Neuronal stem cell (in vitro differentiated cells): ENCODE measurements at regions not wholly inside any gene's neighbourhood (a gene's known extent, or its start where the extent isn't known, plus 50 kb on each side); places are given as distances from the start of the nearest gene placed in this dataset.

Experiments used
- DNase-seq: peaks from one replicate; pipeline ENCODE4 v3.0.0-alpha.2; 2013; ENCODE audit warnings: low spot score
- H2AFZ ChIP-seq: one replicate; pipeline ENCODE4 v1.6.1; 2013; ENCODE audit warnings: mild to moderate bottlenecking, low read length, inconsistent platforms
- H2AK5ac ChIP-seq: 2 replicates; pipeline ENCODE4 v1.6.1; 2013; ENCODE audit warnings: low read depth, mild to moderate bottlenecking, inconsistent platforms, low read length, moderate library complexity, mixed read lengths
- H2BK120ac ChIP-seq: 2 replicates; pipeline ENCODE4 v1.6.1; 2013; ENCODE audit warnings: low read depth, mild to moderate bottlenecking, inconsistent platforms, low read length, moderate library complexity, mixed read lengths
- H2BK12ac ChIP-seq: one replicate; pipeline ENCODE4 v1.6.1; 2013; ENCODE audit warnings: low read length, inconsistent platforms
- H2BK15ac ChIP-seq: 2 replicates; pipeline ENCODE4 v1.6.1; 2013; ENCODE audit warnings: mild to moderate bottlenecking, low read length, inconsistent platforms, mixed read lengths
- H2BK5ac ChIP-seq: one replicate; pipeline ENCODE4 v1.6.1; 2013; ENCODE audit warnings: inconsistent platforms, mild to moderate bottlenecking, low read length, moderate library complexity
- H3K14ac ChIP-seq: one replicate; pipeline ENCODE4 v1.6.1; 2013; ENCODE audit warnings: low read length, inconsistent platforms
- H3K18ac ChIP-seq: 2 replicates; pipeline ENCODE4 v1.6.1; 2013; ENCODE audit warnings: low read length, inconsistent platforms
- H3K23ac ChIP-seq: 2 replicates; pipeline ENCODE4 v1.6.1; 2013; ENCODE audit warnings: low read depth, mild to moderate bottlenecking, mixed read lengths, low read length, inconsistent platforms; ENCODE audit not compliant: poor library complexity
- H3K27ac ChIP-seq: replicated peaks from 3 replicates; pipeline ENCODE4 v1.5.1; 2013; ENCODE audit warnings: low read length, inconsistent platforms
- H3K27me3 ChIP-seq, 3 experiments: 2 replicates each; pipeline ENCODE4 v1.6.1; 2013; ENCODE audit warnings: low read length in 3 of 3, mild to moderate bottlenecking in 2 of 3, inconsistent platforms in 1 of 3, low read depth in 1 of 3, mixed read lengths in 1 of 3, moderate library complexity in 1 of 3; ENCODE audit not compliant: control insufficient read depth in 3 of 3, insufficient read depth in 3 of 3
- H3K36me3 ChIP-seq, 2 donors: replicated peaks in 1 of 2; 2 replicates each; pipeline ENCODE4 v1.6.1; 2013; ENCODE audit warnings: low read length in 2 of 2; ENCODE audit not compliant: control insufficient read depth in 2 of 2, insufficient read depth in 2 of 2
- H3K4ac ChIP-seq: 2 replicates; pipeline ENCODE4 v1.6.1; 2013; ENCODE audit warnings: inconsistent platforms, mild to moderate bottlenecking, low read length, moderate library complexity
- H3K4me1 ChIP-seq, 2 donors: 1 replicate in 1 of 2; 2 replicates in 1 of 2; pipeline ENCODE4 v1.6.1; 2013; ENCODE audit warnings: low read length in 2 of 2, low read depth in 1 of 2; ENCODE audit not compliant: control insufficient read depth in 2 of 2, insufficient read depth in 1 of 2
- H3K4me2 ChIP-seq: one replicate; pipeline ENCODE4 v1.6.1; 2013; ENCODE audit warnings: mild to moderate bottlenecking, low read length, inconsistent platforms; ENCODE audit not compliant: insufficient read depth, poor library complexity, severe bottlenecking
- H3K4me3 ChIP-seq, 2 donors: 2 replicates each; pipeline ENCODE4 v1.5.1; 2013; ENCODE audit warnings: low read length in 2 of 2, mild to moderate bottlenecking in 2 of 2, inconsistent platforms in 1 of 2, moderate library complexity in 1 of 2
- H3K79me1 ChIP-seq: one replicate; pipeline ENCODE4 v1.6.1; 2013; ENCODE audit warnings: low read depth, mild to moderate bottlenecking, inconsistent platforms, low read length, moderate library complexity
- H3K9ac ChIP-seq: one replicate; pipeline ENCODE4 v1.6.1; 2013; ENCODE audit warnings: mild to moderate bottlenecking, low read depth, low read length, inconsistent platforms; ENCODE audit not compliant: poor library complexity
- H3K9me3 ChIP-seq, 2 donors: replicated peaks in 1 of 2; 2 replicates each; pipeline versions ENCODE3 to v1.6.1; 2013; ENCODE audit warnings: low read length in 2 of 2, mild to moderate bottlenecking in 2 of 2, inconsistent platforms in 1 of 2, low read depth in 1 of 2, mixed read lengths in 1 of 2, moderate library complexity in 1 of 2; ENCODE audit not compliant: control insufficient read depth in 2 of 2, insufficient read depth in 1 of 2
- H4K8ac ChIP-seq: one replicate; pipeline ENCODE4 v1.6.1; 2013; ENCODE audit warnings: low read depth, mild to moderate bottlenecking, inconsistent platforms, low read length, moderate library complexity
- H4K91ac ChIP-seq: one replicate; pipeline ENCODE4 v1.6.1; 2013; ENCODE audit warnings: low read length, low read depth, mild to moderate bottlenecking, inconsistent platforms; ENCODE audit not compliant: poor library complexity
- WGBS, 2 donors: extraction: QIAGEN DNeasy Blood & Tissue Kit; methylation state at CpG; one replicate each; pipeline ENCODE4 v1.1.7; 2013; ENCODE audit warnings: missing lambda C conversion rate in 2 of 2, mixed read lengths in 1 of 2; ENCODE audit not compliant: insufficient read length in 2 of 2, insufficient replicate concordance in 1 of 2; ENCODE audit errors: extremely low coverage in 2 of 2; 5-methylcytosine and 5-hydroxymethylcytosine counted together

- Histone ChIP-seq H2AFZ (no peak overlapping the region), H3K4ac (no peak overlapping the region), H3K4me2 (no peak overlapping the region), H3K14ac (peak overlapping the region; percentile 75), H4K8ac (no peak overlapping the region), H3K36me3 (no peaks in the 10 kb centered on the region), H3K4me1 (peaks cover 2% of the 10 kb centered on the region in 2 donors), H2BK15ac (peak overlapping the region; percentile 45), H3K27me3 (no peaks in the 10 kb centered on the region), H2BK12ac (no peak overlapping the region), H2BK120ac (no peak overlapping the region), H3K4me3 (no peak overlapping the region), H2AK5ac (no peak overlapping the region), H4K91ac (no peak overlapping the region), H3K79me1 (no peaks in the 10 kb centered on the region), H3K27ac (no peak overlapping the region), H3K9me3 (peaks cover under 1 to 2% of the 10 kb centered on the region in 2 donors), H3K9ac (no peak overlapping the region), H3K18ac (peak overlapping the region; percentile 56), H3K23ac (no peak overlapping the region), H2BK5ac (no peak overlapping the region)
- WGBS, 2 donors: no CpG with 5 or more reads among the region's 16 CpGs
- no peak for DNase-seq
Observed at GRCh38 chr2:239587311-239587731, 186.5 kb upstream of the HDAC4 start.

GRCh38 chr2:239586651-239587310, 186.0 kb upstream of the HDAC4 start:
- Histone ChIP-seq H3K4me3 (no peak overlapping the region), H2AFZ (no peak overlapping the region), H4K8ac (no peak overlapping the region), H3K4me2 (no peak overlapping the region), H2BK15ac (peak overlapping the region; percentile 45), H3K79me1 (no peaks in the 10 kb centered on the region), H3K4me1 (peaks cover 2% of the 10 kb centered on the region in 2 donors), H3K14ac (peak overlapping the region; percentile 75), H2AK5ac (no peak overlapping the region), H3K9me3 (no peaks in the 10 kb centered on the region), H3K4ac (no peak overlapping the region), H3K9ac (no peak overlapping the region), H3K27me3 (no peaks in the 10 kb centered on the region), H4K91ac (no peak overlapping the region), H3K27ac (no peak overlapping the region), H3K18ac (peak overlapping the region; percentile 56), H2BK12ac (no peak overlapping the region), H3K23ac (no peak overlapping the region), H3K36me3 (no peaks in the 10 kb centered on the region), H2BK5ac (no peak overlapping the region), H2BK120ac (no peak overlapping the region)
- no CpG with 5 or more reads among the region's 22 CpGs for WGBS, 2 donors
- DNase-seq: no peak

GRCh38 chr2:239585422-239585821, 184.6 kb upstream of the HDAC4 start:
- Histone ChIP-seq H2BK12ac (no peak overlapping the region), H3K4me3 (no peak overlapping the region), H4K8ac (no peak overlapping the region), H3K4me2 (no peak overlapping the region), H3K36me3 (no peaks in the 10 kb centered on the region), H3K4ac (no peak overlapping the region), H2AFZ (no peak overlapping the region), H3K18ac (no peak overlapping the region), H2AK5ac (no peak overlapping the region), H3K27ac (no peak overlapping the region), H3K9me3 (no peaks in the 10 kb centered on the region), H3K27me3 (no peaks in the 10 kb centered on the region), H2BK5ac (no peak overlapping the region), H2BK15ac (no peak overlapping the region), H3K14ac (no peak overlapping the region), H4K91ac (no peak overlapping the region), H3K23ac (no peak overlapping the region), H3K9ac (no peak overlapping the region), H2BK120ac (no peak overlapping the region), H3K79me1 (no peaks in the 10 kb centered on the region), H3K4me1 (peaks cover 2% of the 10 kb centered on the region in 2 donors)
- DNase-seq: no peak
- no CpG with 5 or more reads among the region's 10 CpGs for WGBS, 2 donors

GRCh38 chr2:239584986-239585385, 184.2 kb upstream of the HDAC4 start:
- no peak overlapping the region for H2AK5ac ChIP-seq
- no peaks in the 10 kb centered on the region for H3K79me1 ChIP-seq
- DNase-seq: no peak
- H2BK15ac ChIP-seq: no peak overlapping the region
- H4K91ac ChIP-seq: no peak overlapping the region
- WGBS, 2 donors: no CpG with 5 or more reads among the region's 3 CpGs
- no peak overlapping the region for H3K4me3 ChIP-seq
- H3K4me1 ChIP-seq: peaks cover 2% of the 10 kb centered on the region in 2 donors
- H2BK12ac ChIP-seq: no peak overlapping the region
- no peak overlapping the region for H3K4ac ChIP-seq
- peak overlapping the region; percentile 11 for H3K18ac ChIP-seq
- H3K23ac ChIP-seq: no peak overlapping the region
- no peak overlapping the region for H3K27ac ChIP-seq
- no peaks in the 10 kb centered on the region for H3K36me3 ChIP-seq
- no peak overlapping the region for H4K8ac ChIP-seq
- H3K9ac ChIP-seq: no peak overlapping the region
- no peaks in the 10 kb centered on the region for H3K27me3 ChIP-seq
- H3K14ac ChIP-seq: no peak overlapping the region
- no peak overlapping the region for H2BK120ac ChIP-seq
- H3K4me2 ChIP-seq: no peak overlapping the region
- H2BK5ac ChIP-seq: no peak overlapping the region
- H3K9me3 ChIP-seq: no peaks in the 10 kb centered on the region
- no peak overlapping the region for H2AFZ ChIP-seq
